IPS-NIHi7 (cell line): ENCODE measurements at regions not wholly inside any gene's neighbourhood (a gene's known extent, or its start where the extent isn't known, plus 50 kb on each side); places are given as distances from the start of the nearest gene placed in this dataset.
"Not testable (repeated sequence)": the region's sequence is repeated elsewhere in the genome, so short reads cannot be mapped to it uniquely, and the experiment has no call there.

Experiments
- DNase-seq: peaks from one replicate; pipeline ENCODE4 v3.0.0; 2012; ENCODE audit warnings: mixed read lengths; ENCODE audit errors: extremely low spot score

GRCh38 chr9:19656704-19657103 is 132.1 kb downstream of the SLC24A2 start:
- DNase-seq, result peak; percentile 21

GRCh38 chr9:19651681-19652080 is 137.2 kb downstream of the SLC24A2 start:
- DNase-seq, result no peak

- no peak for DNase-seq
These were observed 138.5 kb downstream of the SLC24A2 start for GRCh38 chr9:19650312-19650711.

- no peak for DNase-seq
These were observed 139.3 kb downstream of the SLC24A2 start for GRCh38 chr9:19649336-19650041.

- DNase-seq, result no peak
These were observed 140.2 kb downstream of the SLC24A2 start for GRCh38 chr9:19648672-19649071.

- DNase-seq, result no peak
These were observed 145.0 kb downstream of the SLC24A2 start for GRCh38 chr9:19643875-19644274.

GRCh38 chr9:19642256-19642655 is 146.6 kb downstream of the SLC24A2 start:
- no peak for DNase-seq

GRCh38 chr9:19641046-19641445 is 147.8 kb downstream of the SLC24A2 start:
- DNase-seq, result peak; percentile 45

- DNase-seq, result no peak
These were observed 148.8 kb downstream of the SLC24A2 start for GRCh38 chr9:19640014-19640413.

- DNase-seq, result no peak
These were observed 151.8 kb downstream of the SLC24A2 start for GRCh38 chr9:19637084-19637483.

- DNase-seq, result no peak
These were observed 154.0 kb downstream of the SLC24A2 start for GRCh38 chr9:19634881-19635280.

GRCh38 chr9:19631181-19631580 is 157.7 kb downstream of the SLC24A2 start:
- no peak for DNase-seq

GRCh38 chr9:19630760-19631159 is 158.1 kb downstream of the SLC24A2 start:
- no peak for DNase-seq

GRCh38 chr9:19629488-19629887 is 159.3 kb downstream of the SLC24A2 start:
- no peak for DNase-seq

- not testable (repeated sequence) for DNase-seq
These were observed 163.4 kb downstream of the SLC24A2 start for GRCh38 chr9:19625426-19625825.

GRCh38 chr9:19624519-19624918 is 164.3 kb downstream of the SLC24A2 start:
- no peak for DNase-seq

- DNase-seq, result no peak
These were observed 164.9 kb downstream of the SLC24A2 start for GRCh38 chr9:19623941-19624340.

GRCh38 chr9:19620326-19620725 is 168.5 kb downstream of the SLC24A2 start:
- no peak for DNase-seq

GRCh38 chr9:19619221-19619620 is 169.6 kb downstream of the SLC24A2 start:
- DNase-seq, result no peak

- DNase-seq, result no peak
These were observed 170.0 kb downstream of the SLC24A2 start for GRCh38 chr9:19618816-19619215.

GRCh38 chr9:19615036-19615624 is 173.7 kb downstream of the SLC24A2 start:
- DNase-seq, result no peak

- no peak for DNase-seq
These were observed 174.5 kb downstream of the SLC24A2 start for GRCh38 chr9:19614294-19614693.

GRCh38 chr9:19600538-19600937 is 188.3 kb downstream of the SLC24A2 start:
- no peak for DNase-seq

GRCh38 chr9:19598722-19599121 is 189.9 kb downstream of the ACER2 start:
- DNase-seq, result no peak
